Tongue (tissue), 1 donor: ENCODE measurements at regions not wholly inside any gene's neighbourhood (a gene's known extent, or its start where the extent isn't known, plus 50 kb on each side); places are given as distances from the start of the nearest gene placed in this dataset.

Experiments
- DNase-seq: peaks from one replicate; pipeline ENCODE4 v3.0.0-alpha.2; 2015

GRCh38 chr4:22870847-22871449, 178.2 kb downstream of the GBA3 start:
- DNase-seq: no peak

- DNase-seq: no peak
Measured at GRCh38 chr4:22869235-22869634, 176.5 kb downstream of the GBA3 start.
